Tibial nerve (tissue), 3 donors: ENCODE measurements at regions not wholly inside any gene's neighbourhood (a gene's known extent, or its start where the extent isn't known, plus 50 kb on each side); places are given as distances from the start of the nearest gene placed in this dataset.

Experiments used
- CTCF ChIP-seq, 5 experiments: fragments of 200-600 bp in 3 of 5; fragments of 450-650 bp in 2 of 5; sonication (generic) in 3 of 5; IDR thresholded peaks; one replicate each; pipeline ENCODE4 v1.5.1; 2016 to 2019; ENCODE audit warnings: antibody characterized with exemption in 5 of 5, mild to moderate bottlenecking in 3 of 5, moderate library complexity in 2 of 5
- POLR2A ChIP-seq, 2 donors: fragments of 450-650 bp; IDR thresholded peaks; one replicate each; pipeline ENCODE4 v1.6.1; 2017; ENCODE audit warnings: antibody characterized with exemption in 2 of 2, mild to moderate bottlenecking in 2 of 2, moderate library complexity in 2 of 2

GRCh38 chr13:34152409-34152808 lies 334.5 kb downstream of the RFC3 start:
- TF ChIP-seq CTCF (IDR thresholded peaks at IDR 0.05), result no peak
- no peak for TF ChIP-seq POLR2A (IDR thresholded peaks at IDR 0.05)
